Stimulated activated CD4-positive, alpha-beta T cell treated with anti-CD3 and anti-CD28 coated beads, Interleukin-15, amount 100 ng/mL, for 24 hours (primary cell): ENCODE measurements at regions not wholly inside any gene's neighbourhood (a gene's known extent, or its start where the extent isn't known, plus 50 kb on each side); places are given as distances from the start of the nearest gene placed in this dataset.
"Not testable (repeated sequence)": the region's sequence is repeated elsewhere in the genome, so short reads cannot be mapped to it uniquely, and the experiment has no call there.

Experiments used
- DNase-seq: peaks from one replicate; pipeline ENCODE4 v3.0.0-alpha.2; 2020

DNA sequence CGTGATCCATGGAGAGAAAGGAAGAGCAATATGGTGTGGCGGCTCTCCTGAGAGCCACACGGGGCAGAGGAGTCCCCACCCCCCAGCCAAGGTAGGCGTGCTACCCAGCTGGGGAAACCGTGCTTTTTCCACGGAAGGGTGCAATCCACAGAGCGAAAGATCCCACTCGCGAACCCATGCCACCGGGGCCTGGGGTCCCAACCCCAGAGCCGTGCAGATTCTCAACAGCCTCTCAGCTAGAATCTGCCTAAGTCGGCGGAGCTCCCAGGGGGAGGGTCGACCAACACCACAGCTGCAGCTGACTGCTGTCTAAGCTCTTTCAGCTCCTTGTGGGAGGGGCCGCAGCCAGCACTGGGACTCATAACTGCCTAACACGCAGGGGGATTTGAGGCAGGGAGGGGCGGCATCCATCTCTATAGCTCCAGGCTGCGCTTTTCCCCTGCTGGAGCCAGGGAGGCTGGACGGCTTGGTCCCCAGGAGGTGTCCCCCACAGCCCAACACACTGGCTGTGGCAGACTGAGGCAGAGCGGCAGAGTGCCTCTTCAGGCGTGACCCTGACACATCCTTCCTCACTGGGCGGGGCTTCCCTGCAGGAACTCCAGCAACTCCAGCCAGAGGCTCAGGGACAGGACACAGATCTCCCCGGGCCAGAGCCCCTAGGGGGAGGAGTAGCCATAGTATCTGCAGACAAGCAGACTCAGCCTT lies 107.6 kb upstream of the ZBTB20 start:
- DNase-seq, result no peak

DNA sequence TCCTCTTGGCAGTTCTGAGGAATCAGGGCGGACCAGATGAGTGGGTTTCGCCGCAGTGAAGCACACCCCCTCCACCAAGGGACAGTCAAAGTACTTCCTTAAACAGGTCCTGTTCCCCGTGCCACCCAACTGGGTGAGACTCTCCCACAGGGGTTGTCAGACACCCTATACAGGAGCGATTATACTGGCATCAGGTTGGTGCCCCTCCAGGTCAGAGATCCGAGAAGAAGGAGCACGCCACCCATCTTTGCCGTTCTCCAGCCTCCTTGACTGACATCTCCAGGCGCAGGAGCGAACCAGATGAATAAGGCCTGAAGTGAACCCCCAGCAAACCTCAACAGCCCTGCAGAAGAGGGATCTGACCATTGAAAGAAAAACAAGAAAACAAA lies 108.1 kb upstream of the ZBTB20 start:
- no peak for DNase-seq

DNA sequence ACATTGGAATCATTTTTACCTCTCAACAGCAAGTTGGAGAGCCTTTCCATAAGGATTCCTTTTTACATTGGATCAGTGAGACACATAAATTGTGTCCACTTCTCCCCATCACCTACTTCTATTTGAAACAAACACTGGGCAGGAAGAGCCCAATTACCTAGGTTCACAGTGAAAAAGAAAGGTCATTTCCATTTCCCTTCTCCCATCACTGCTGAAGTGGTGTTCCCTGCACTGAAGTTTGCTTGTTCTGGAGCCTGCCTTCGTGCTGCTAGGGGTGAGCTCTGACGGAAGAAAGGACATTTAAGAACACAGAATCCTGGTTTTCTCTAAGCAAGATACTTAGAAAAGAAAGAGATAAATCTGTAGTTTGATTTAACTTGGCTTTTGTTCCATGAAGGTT lies 123.8 kb upstream of the ZBTB20 start:
- DNase-seq, result no peak

DNA sequence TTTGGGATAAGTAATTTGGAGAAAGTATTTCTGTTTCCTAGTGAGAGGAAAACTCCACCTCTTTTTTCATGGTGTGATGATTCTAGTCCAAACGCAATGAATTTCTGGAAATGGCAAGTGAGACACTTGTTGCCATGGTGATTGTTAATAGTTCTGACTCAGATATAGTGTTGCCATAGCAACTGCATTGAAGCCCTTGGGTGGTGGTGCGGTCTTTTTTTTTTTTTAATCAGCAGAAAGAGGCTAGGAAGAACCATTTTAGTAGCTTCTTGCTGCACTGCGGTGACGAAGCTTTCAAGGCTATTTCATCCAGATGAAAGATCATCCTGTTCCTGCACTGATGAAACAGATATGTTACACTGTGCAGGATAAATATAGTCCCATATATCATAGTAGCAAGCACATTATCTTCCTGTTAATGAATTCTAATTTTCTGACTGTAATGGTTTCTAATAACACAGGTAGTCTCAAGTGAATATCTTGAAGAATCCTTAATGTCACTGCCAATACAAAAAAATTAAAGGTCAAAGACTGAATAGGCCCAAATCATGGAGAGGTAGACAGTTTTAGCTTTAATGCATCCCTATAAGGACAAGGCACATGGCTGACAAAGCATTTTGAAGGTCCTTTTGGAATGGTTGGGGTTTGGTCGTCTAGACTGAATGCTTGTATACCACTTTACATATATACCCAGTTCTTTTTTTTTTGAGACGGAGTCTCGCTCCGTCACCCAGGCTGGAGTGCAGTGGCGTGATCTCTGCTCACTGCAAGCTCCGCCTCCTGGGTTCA lies 125.1 kb upstream of the ZBTB20 start:
- no peak for DNase-seq

DNA sequence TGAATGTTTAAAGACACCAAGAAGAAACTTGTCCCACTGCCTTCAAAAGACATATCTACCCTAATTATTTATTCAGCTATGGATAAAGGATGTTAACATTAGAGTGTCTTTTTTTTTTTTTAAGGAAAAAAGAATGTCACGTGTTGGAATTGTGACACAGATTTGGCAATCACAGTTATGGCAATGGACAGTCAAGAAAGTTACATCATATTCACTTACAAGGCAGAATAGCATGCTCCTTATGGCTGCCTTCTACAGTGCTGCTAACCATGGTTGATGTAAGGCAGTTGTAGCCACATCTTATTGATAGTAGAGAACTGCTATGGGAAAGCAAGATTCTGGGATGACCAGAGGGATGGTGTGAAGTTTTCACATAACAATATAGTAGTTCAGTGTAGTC lies 128.8 kb upstream of the ZBTB20 start:
- no peak for DNase-seq

DNA sequence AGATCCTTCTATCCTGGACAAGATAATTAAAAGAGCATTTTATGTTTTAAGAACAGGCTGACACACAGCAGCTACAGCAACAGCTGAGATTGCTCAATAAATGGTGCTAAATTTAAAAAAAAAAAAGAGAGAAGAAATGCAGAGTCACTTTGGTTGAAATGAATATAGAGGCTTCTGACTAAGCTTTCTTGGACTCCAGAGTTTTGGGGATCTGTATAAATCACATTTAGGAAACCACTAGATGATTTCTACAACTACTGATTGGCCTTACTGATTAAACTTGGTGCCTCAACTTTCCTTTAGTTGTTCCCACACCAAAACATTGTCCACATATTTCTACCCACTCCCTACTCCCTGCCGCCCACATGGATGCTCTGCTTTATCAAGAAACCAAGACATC lies 132.9 kb upstream of the ZBTB20 start:
- no peak for DNase-seq

DNA sequence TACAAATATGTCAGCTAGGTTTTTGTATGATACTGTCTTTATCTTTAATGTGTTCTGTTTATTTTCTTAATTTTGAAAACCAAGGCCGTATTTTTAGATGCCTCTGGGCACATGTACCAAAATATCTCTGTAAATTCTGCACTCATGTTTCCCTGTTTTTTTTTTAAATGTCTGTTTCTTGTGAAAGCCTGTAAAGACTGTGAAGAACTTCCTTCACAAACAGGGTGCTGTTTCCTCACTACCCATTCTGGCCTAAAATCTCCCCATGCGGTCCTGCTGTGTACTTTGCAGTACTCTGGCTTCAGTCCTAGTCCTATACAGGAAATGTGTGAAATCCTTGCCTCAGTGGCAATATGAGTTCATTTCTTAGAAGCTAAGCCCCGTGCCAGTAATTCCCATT lies 133.4 kb upstream of the ZBTB20 start:
- DNase-seq, result no peak

DNA sequence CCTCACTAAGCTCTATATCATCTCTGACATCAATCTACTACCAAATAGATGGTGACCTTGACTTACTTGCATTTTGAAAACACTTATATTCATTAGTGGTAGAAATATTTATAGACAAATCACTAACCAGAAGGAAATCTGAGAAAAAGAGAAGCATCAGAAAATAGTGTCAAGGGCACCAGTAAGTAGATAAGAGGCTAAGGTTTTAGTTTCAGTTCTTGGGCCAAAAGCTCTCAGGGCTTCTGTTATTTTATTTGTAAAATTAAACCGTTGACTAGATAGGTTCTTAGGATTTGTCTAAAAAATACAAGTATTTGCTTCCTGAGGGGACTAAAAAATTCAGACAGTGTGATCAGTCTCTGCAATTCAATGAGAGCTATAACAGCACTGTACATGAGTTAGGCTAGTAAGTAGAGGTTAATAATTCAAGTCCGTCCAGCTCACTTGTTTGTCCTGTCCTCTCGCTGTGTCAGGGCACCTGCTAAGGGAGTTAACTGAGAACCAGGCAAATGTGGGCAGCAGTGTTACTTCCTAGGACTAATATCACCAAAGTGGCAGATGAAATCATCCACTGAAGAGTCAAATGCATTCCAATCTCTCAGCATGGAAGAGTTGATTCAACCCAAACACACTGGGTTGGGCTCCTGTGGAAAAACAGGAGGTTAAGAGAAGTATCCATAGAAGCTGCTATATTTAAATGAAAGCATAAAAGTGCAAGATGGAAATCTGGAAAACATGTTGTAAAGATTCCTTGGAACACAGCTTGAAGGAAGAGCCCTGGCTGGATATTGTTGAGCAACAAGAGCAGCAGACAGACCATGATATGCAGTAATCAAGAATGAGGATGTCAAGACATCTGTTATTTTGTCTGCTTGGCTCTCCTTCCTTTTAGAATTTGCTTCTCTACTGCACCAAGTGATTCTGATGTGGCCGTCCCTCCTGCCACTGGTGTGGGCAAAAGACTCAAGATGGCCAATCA lies 134.9 kb upstream of the ZBTB20 start:
- no peak for DNase-seq

DNA sequence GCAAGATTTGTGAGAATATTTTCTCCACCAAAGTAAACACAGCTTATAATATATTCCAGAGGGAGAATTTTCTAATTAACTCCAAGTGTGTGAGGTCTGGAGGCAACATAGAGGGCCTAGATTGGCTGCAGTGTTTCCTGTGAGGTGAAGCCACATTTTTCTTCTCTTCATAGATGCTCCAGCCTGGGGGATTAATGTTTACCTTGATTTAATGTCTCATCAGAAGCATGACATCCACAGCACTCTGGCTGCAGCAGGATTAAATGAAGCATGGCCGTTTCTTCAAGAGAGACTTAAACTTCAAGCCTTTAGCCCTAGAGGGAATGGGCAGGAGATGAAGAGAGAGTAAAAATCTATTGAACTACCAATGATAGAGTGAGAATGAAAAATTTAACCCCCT lies 137.9 kb upstream of the ZBTB20 start:
- DNase-seq, result no peak

DNA sequence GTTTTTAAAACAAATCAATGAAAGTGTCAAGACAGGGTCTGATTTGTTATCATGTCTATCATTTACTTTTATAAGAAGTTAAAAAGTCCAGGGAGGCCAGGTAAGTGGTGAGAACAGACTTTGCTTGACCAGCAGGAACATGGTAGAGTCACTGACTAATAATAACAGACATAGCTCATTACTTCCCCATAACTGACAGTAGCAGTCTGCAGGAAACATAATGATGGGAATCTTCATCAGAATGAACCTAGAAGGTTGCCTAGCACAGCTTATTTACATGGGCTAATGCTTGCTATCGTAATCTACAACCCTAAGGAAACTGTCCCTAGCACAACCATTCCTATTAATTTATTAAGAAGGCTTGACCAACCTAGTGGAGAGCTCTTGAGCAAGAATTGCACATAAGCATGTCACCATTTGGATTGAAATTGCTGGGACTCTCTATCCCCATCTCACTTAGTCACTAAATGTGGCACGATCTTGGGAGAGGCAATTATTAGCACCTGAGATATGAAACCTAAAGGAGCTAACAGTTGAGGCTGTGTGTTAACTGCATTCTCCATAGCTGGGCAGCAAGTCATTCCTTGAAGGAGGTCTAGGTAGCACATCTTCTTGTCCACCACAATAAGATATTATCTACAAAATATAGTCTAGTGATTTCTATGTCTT lies 139.6 kb upstream of the ZBTB20 start:
- DNase-seq, result no peak

DNA sequence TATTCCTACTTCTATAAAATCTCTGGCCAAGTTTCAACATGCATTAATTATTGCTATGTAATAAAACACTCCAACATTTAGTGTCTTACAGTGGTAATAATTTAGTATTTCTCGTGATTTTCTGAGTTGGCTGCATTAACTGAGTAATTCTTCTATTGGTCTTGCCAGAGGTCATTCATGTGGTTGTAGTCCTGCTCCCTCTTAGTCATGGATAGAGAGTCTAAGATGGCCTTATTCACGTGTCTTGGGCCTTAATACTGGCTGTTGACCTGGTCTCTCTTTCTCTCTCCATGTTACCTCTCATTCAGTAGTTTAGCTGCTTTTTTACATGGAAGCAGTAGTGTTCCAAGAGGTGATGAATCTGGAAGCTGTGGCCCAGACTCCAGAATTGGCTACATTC lies 140.1 kb upstream of the ZBTB20 start:
- no peak for DNase-seq

DNA sequence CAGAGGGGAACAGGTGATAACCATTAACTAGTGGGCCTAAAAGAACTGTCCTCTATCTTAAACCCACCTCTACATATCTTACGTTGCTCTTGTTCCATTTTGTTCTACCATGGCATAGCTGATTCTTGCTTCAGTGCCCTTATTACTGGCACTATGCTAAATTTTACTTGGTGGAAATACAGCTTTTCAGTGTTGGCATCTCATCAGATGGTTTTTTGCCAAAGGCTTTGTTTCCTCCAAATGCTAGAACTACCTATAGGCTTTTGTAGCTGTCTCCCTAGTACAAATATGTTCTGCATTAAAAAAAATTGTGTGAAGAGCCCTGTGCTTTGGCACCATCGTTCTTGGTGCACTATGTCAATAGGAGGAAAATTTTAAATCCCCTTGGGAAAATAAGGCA lies 145.0 kb upstream of the ZBTB20 start:
- DNase-seq, result no peak

DNA sequence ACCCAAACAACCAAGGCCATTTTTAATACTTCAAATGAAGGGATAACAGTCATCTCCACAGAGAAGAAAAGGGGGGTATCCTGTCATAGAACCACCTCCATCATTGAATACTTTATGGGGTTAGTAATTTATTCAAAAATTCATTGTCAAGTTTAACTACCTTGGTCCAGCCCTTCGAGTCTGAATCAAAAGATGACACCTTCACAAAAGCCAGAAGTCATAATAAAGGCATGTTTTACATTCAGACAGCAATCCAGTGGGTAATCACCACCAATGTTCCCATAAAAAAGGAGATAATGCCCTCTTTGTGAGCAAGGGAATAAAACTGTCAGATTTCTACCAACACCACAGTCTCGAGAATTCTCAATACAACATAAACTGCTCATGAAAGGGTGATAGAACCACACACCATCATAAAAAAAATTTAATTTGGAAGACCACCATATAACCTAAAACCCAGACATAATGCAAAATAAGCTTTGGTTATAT lies 145.6 kb upstream of the ZBTB20 start:
- no peak for DNase-seq

DNA sequence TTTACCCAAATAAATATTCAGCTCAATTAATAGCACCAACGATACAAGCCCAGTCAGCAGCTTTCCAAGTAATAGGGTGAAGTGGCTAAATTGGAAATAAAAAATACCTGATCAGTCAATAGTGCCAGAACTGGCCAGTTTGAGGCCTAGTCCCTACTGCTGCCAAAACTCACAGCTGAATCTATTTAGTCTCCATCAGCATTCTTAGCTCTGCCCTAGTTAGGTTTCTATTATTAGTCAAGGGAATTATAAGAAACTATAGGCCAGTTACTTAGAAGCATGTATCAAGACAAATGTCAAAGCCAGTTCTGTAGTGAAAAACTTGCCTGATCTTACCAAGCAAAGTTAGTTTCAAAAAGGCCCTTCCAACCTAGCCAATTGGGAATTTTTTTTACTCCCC lies 146.2 kb upstream of the ZBTB20 start:
- DNase-seq, result no peak

DNA sequence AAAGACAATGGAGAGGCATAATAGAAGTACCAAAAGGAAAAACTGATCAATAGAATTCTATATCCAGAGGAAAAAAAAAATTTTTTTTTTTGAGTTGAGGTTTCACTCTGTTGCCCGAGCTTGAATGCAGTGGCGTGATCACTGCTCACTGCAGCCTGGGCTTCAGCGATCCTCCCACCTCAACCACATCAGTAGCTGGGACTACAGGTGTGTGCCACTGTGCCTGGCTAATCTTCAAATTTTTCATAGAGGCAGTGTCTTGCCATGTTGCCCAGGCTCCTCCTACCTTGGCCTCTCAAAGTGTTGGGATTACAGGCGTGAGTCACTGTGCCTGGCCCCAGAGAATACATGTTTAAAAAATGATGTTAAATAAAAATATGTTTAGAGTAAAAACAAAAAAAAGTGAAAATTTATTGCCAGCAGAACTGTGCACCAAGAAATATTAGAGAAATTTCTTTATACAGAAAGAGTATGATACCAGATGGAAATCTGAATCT lies 154.3 kb upstream of the ZBTB20 start:
- no peak for DNase-seq

DNA sequence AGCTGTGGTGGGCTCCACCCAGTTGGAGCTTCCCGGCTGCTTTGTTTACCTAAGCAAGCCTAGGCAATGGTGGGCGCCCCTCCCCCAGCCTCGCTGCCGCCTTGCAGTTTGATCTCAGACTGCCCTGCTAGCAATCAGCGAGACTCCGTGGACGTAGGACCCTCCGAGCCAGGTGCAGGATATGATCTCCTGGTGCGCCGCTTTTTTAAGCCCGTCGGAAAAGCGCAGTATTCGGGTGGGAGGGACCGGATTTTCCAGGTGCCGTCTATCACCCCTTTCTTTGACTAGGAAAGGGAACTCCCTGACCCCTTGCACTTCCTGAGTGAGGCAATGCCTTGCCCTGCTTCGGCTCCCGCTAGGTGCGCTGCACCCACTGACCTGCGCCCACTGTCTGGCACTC lies 170.9 kb upstream of the ZBTB20 start:
- DNase-seq, result not testable (repeated sequence)

DNA sequence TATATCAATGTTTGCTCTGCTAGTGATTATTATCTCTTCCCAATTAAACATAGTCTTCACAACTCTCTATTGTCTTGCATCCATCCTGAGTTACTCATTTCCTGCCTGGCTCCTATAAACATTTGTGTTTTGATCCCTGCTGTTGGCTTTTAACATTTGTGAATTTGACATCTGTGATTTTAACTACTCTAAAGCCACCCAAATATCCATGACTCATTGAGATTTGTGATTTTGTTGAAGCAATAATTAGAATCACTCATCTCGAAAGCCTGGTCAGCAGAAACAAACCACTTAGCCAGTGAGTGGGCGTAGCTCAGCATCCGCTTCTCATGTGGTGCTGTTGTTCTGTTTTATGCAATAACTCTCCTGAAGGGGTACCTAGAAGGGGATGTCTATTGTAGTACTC lies 174.3 kb upstream of the ZBTB20 start:
- no peak for DNase-seq

DNA sequence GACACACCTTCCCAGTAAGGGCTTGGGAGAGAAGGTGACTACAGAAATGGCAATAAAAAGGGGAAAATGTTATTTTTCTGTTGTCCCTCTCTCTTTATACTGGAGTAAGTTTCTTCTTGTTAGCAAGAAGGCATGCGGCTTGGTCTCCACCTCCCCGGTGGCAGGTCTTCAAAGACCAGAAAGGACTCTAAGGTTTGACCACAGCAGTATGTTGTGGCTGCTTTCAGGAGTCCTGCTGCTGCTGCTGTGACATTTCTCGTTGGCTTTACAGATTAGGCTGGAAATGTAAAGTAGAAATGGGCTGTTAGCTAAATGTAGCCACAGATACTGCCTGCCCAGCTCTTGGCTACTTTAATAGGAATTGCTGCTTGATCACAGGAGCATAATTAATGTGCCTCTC lies 175.8 kb upstream of the ZBTB20 start:
- DNase-seq, result no peak

DNA sequence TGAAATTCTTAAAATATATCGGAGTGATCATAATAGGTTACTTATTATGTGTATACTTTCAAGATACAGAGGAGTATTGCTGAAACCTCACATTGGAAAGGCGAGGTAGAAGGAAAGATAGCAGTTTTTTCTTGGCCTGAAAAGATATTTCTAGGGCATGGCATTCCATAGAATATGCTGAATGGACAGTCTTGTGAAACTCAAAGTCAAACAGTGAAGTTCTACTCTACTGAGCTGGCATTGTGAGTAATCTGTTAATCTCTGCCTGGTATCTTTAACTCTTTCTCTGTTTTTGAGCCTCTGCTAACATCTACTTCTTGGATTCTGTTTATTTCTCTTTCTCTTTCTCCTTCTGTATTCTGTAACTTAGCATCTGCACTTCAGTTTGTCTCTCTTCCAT lies 176.3 kb upstream of the ZBTB20 start:
- DNase-seq, result no peak

DNA sequence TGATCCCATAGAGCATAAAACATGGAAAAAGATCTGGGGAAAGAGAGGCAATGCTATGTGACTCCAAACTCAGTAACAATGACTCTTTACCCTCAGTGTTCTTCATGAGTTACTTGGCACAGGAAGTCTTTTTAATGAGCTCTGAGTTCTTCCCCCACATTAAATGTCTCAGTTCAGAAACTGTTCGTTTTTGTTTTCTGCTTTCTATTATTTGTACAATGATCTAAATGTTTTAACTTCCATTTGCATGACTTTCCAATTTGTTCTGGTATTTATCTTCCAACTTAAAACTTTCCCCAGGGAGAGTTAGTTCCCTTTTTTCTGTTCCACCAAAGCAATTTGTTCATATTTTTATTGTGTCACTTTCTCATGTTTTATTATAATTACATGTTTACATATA lies 177.0 kb upstream of the ZBTB20 start:
- no peak for DNase-seq

DNA sequence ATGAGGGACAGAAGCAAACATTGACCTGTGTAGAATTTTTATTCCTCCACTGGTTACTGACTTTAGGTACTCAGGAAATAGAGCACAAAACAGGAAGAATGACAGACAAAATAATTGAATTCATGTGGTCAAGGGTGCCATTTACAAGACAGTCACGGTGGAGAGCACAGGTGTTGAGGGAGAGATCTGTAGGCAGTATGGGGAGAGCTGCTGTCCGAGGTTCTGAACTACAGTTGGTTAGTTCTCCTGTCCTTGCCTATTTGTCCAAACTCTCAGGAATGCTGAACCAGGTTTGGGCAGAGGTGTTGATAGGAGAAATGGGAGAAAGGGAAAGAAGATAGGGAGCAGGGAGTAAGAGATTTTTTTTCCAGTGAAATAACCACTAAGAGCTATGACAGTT lies 178.5 kb upstream of the ZBTB20 start:
- peak; percentile 19 for DNase-seq

DNA sequence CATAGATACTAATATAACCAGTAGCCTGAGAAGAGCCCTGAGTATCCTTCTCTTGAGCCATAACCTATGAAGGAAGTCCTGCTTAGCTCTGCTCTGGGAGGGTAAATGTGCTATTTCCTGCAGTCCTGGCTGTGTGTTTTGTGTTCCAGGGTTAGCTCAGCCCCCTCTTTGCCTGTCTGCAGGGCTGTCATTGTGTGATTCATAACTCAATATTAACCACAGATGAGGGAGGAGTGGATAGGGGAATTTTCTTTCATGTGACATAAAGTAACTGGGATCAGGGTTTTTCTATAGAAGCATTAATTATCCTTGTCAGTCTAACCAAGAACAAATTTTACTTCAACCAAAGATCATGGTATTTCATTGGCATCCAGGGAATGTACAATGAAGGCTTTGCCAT lies 183.3 kb upstream of the ZBTB20 start:
- DNase-seq, result no peak

DNA sequence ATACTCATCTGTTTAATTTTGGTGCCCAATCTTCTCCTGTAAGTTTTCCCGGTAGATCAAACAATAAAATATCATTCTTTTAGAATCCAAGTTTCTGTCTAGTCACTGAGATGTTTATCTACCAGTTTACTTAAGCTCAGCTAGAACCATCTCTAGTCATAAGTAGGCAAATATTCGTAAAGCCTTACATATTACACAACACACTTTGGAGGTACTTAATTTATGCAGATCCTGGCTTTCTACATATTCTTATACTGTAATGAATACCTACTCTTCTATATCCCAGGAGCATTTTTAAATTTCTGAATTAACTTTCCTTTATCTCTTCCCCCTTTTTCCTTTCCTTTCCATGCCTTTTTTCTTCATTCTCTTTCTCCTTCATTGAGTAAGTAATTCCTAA lies 185.9 kb upstream of the ZBTB20 start:
- no peak for DNase-seq
